GM10248 (cell line): ENCODE measurements at regions not wholly inside any gene's neighbourhood (a gene's known extent, or its start where the extent isn't known, plus 50 kb on each side); places are given as distances from the start of the nearest gene placed in this dataset.
"Not testable (repeated sequence)": the region's sequence is repeated elsewhere in the genome, so short reads cannot be mapped to it uniquely, and the experiment has no call there.

Experiments used
- CTCF ChIA-PET: fragments of 300-600 bp; sonication (Branson Sonifier 250); formaldehyde crosslinking; extraction: SDS; loops from one replicate; lab custom pipeline; 2021; ENCODE audit warnings: antibody characterized with exemption; lab: Yijun Ruan, JAX
- POLR2A ChIA-PET: fragments of 350-650 bp; sonication (Branson Sonifier 250); formaldehyde crosslinking; extraction: SDS; loops from one replicate; lab custom pipeline; 2020; ENCODE audit warnings: antibody characterized with exemption; lab: Yijun Ruan, JAX
- DNase-seq: peaks from one replicate; pipeline ENCODE4 v3.0.0; 2012; ENCODE audit errors: extremely low spot score
- CTCF ChIP-seq: IDR thresholded peaks from 2 replicates; pipeline ENCODE4 v1.5.1; 2012; ENCODE audit warnings: mild to moderate bottlenecking, low read depth; ENCODE audit errors: extremely low read depth, missing control alignments, control extremely low read depth

GRCh38 chr7:110296321-110296720 is 794.6 kb upstream of the LRRN3 start:
- no peak for TF ChIP-seq CTCF
- DNase-seq, result no peak

GRCh38 chr7:110307776-110308175 is 783.2 kb upstream of the LRRN3 start:
- POLR2A ChIA-PET, result no interaction called here

More at GRCh38 chr7:110296321-110296720, 794.6 kb upstream of the LRRN3 start:
- CTCF ChIA-PET, result interaction anchor here (2.4 kb wide), 1 partner anchor 13 kb away, joined by 7 read pairs; no protein-coding TSS in a partner anchor
- POLR2A ChIA-PET, result no interaction called here

GRCh38 chr7:110308791-110309190 is 782.1 kb upstream of the LRRN3 start:
- POLR2A ChIA-PET, result no interaction called here
- CTCF ChIA-PET, result interaction anchor here (1.6 kb wide), 1 partner anchor 13 kb away, joined by 7 read pairs; no protein-coding TSS in a partner anchor
- TF ChIP-seq CTCF, result no peak
- DNase-seq, result no peak

More at GRCh38 chr7:110307776-110308175, 783.2 kb upstream of the LRRN3 start:
- CTCF ChIA-PET, result no interaction called here
- no peak for DNase-seq
- TF ChIP-seq CTCF, result no peak

- CTCF ChIA-PET, result interaction anchor here (1.6 kb wide), 1 partner anchor 14 kb away, joined by 7 read pairs; no protein-coding TSS in a partner anchor
- DNase-seq, result no peak
- TF ChIP-seq CTCF, result no peak
- POLR2A ChIA-PET, result no interaction called here
Observed at GRCh38 chr7:110309941-110310340, 781.0 kb upstream of the LRRN3 start.

GRCh38 chr7:110311556-110311955 is 779.4 kb upstream of the LRRN3 start:
- no peak for DNase-seq
- no peak for TF ChIP-seq CTCF
- ChIA-PET CTCF (no interaction called here), POLR2A (no interaction called here)

GRCh38 chr7:110317541-110318265 is 773.2 kb upstream of the LRRN3 start:
- POLR2A ChIA-PET, result no interaction called here
- TF ChIP-seq CTCF, result no peak
- no peak for DNase-seq
- CTCF ChIA-PET, result interaction anchor here (1.6 kb wide), 1 partner anchor 15 kb away, joined by 4 read pairs; no protein-coding TSS in a partner anchor

- POLR2A ChIA-PET, DNase-seq: not testable (repeated sequence)
- CTCF ChIA-PET, result interaction anchor here (1.1 kb wide), 1 partner anchor 8 kb away, joined by 4 read pairs; no protein-coding TSS in a partner anchor
Observed at GRCh38 chr7:110320285-110320684, 770.6 kb upstream of the LRRN3 start.
